Chondrocyte (in vitro differentiated cells): ENCODE measurements at regions not wholly inside any gene's neighbourhood (a gene's known extent, or its start where the extent isn't known, plus 50 kb on each side); places are given as distances from the start of the nearest gene placed in this dataset.

ENCODE experiments used
- DNase-seq: peaks from one replicate; pipeline ENCODE4 v3.0.0; 2021; ENCODE audit warnings: mixed read lengths, low spot score
- H3K27ac Mint-ChIP-seq: one replicate; pipeline ENCODE4 v1.8.0; 2021; ENCODE audit warnings: mild to moderate bottlenecking, moderate library complexity, mixed read lengths; ENCODE audit not compliant: unreplicated experiment
- H3K27me3 Mint-ChIP-seq: 2 replicates; pipeline ENCODE4 v1.8.0; 2021; ENCODE audit warnings: low read depth, mixed read lengths
- H3K36me3 Mint-ChIP-seq: 2 replicates; pipeline ENCODE4 v1.8.0; 2021; ENCODE audit warnings: low read depth, mixed read lengths
- H3K4me1 Mint-ChIP-seq: 2 replicates; pipeline ENCODE4 v1.8.0; 2021; ENCODE audit warnings: low read depth, mild to moderate bottlenecking, mixed read lengths
- H3K4me3 Mint-ChIP-seq: one replicate; pipeline ENCODE4 v1.8.0; 2021; ENCODE audit warnings: mild to moderate bottlenecking, moderate library complexity, mixed read lengths; ENCODE audit not compliant: unreplicated experiment
- H3K9me3 Mint-ChIP-seq: 2 replicates; pipeline ENCODE4 v1.8.0; 2021; ENCODE audit warnings: low read depth, mixed read lengths
- CTCF ChIP-seq: fragments of 200-600 bp; sonication (generic); IDR thresholded peaks from 2 replicates; pipeline ENCODE4 v1.5.0; 2021; ENCODE audit warnings: antibody characterized with exemption, mild to moderate bottlenecking, moderate library complexity

DNA sequence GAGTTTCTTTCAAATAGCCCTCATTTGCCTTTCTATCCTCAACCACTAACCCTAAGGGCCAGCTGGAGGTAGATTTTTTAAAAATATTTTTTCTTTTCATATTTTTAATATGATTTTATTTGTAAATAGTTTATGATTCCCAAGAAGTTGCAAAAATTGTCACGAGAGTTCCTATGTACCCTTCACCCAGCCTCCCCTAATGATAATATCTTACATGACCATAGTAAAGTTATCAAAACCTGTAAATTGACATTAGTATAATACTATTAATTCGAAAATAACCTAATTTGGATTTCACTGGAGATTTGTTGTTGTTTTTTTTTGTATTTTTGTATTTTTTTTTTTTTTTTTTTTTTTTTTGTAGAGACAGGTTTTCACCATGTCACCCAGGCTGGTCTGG, 495.5 kb downstream of the MIAT start:
- H3K27me3 Mint-ChIP-seq, result no peaks in the 10 kb centered on the region
- peaks cover 22% of the 10 kb centered on the region for H3K4me1 Mint-ChIP-seq
- DNase-seq, result no peak
- no peaks in the 10 kb centered on the region for H3K36me3 Mint-ChIP-seq
- no peak for TF ChIP-seq CTCF
- no peak overlapping the region for H3K4me3 Mint-ChIP-seq
- H3K9me3 Mint-ChIP-seq, result peaks cover 8% of the 10 kb centered on the region
- H3K27ac Mint-ChIP-seq, result no peak overlapping the region

- no peak overlapping the region for H3K27ac Mint-ChIP-seq
Observed at GRCh38 chr22:27153386-27153785, 496.0 kb downstream of the MIAT start.

DNA sequence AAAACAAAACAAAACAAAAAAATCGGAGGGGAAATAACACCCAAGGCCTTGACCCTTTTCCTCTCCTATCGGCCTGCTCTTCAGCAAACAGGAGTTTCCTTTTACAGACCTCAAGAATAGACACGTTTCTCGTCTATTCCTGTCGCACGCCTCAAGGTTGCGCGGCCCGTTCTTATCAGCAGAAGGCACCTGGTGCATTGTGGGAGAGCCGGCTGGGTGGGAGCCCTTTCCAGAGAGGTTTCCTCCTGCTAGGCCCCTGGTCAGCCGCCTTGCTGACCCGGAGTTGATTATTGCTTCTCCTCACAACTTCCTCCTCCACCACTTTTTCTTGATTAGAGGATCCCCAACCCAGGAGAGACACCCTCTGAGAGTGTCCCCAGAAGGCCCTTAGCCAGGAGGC, 497.3 kb downstream of the MIAT start:
- no peak for TF ChIP-seq CTCF
- H3K27me3 Mint-ChIP-seq, result no peaks in the 10 kb centered on the region
- H3K9me3 Mint-ChIP-seq, result peaks cover 8% of the 10 kb centered on the region
- no peak overlapping the region for H3K27ac Mint-ChIP-seq
- peaks cover 26% of the 10 kb centered on the region for H3K4me1 Mint-ChIP-seq
- no peak for DNase-seq
- no peak overlapping the region for H3K4me3 Mint-ChIP-seq
- no peaks in the 10 kb centered on the region for H3K36me3 Mint-ChIP-seq

More at GRCh38 chr22:27153386-27153785, 496.0 kb downstream of the MIAT start:
- Mint-ChIP-seq H3K27me3 (no peaks in the 10 kb centered on the region), H3K9me3 (peaks cover 8% of the 10 kb centered on the region), H3K36me3 (no peaks in the 10 kb centered on the region), H3K4me3 (no peak overlapping the region), H3K4me1 (peaks cover 26% of the 10 kb centered on the region)
- DNase-seq, result no peak
- TF ChIP-seq CTCF, result no peak

- Mint-ChIP-seq H3K27ac (no peak overlapping the region), H3K27me3 (no peaks in the 10 kb centered on the region), H3K4me3 (no peak overlapping the region), H3K36me3 (no peaks in the 10 kb centered on the region), H3K4me1 (peaks cover 13% of the 10 kb centered on the region), H3K9me3 (peaks cover 8% of the 10 kb centered on the region)
- no peak for TF ChIP-seq CTCF
- no peak for DNase-seq
Observed at GRCh38 chr22:27156821-27157489, 499.6 kb downstream of the MIAT start.

GRCh38 chr22:27157666-27158370, 500.4 kb downstream of the MIAT start:
- no peak overlapping the region for H3K4me3 Mint-ChIP-seq
- H3K27me3 Mint-ChIP-seq, result no peaks in the 10 kb centered on the region
- no peak overlapping the region for H3K27ac Mint-ChIP-seq
- no peak for TF ChIP-seq CTCF
- peaks cover 13% of the 10 kb centered on the region for H3K4me1 Mint-ChIP-seq
- peaks cover 3% of the 10 kb centered on the region for H3K9me3 Mint-ChIP-seq
- no peak for DNase-seq
- no peaks in the 10 kb centered on the region for H3K36me3 Mint-ChIP-seq
